HG03521 (cell line): ENCODE measurements at regions not wholly inside any gene's neighbourhood (a gene's known extent, or its start where the extent isn't known, plus 50 kb on each side); places are given as distances from the start of the nearest gene placed in this dataset.
"Not testable (repeated sequence)": the region's sequence is repeated elsewhere in the genome, so short reads cannot be mapped to it uniquely, and the experiment has no call there.

Experiments used
- ATAC-seq: cut with Tn5 transposase; IDR thresholded peaks from one replicate; pipeline ENCODE4 v1.9.1; 2021; ENCODE audit warnings: mild to moderate bottlenecking, moderate library complexity; ENCODE audit not compliant: unreplicated experiment

- ATAC-seq, result no peak
Measured at GRCh38 chr6:170003451-170004160, 252.2 kb downstream of the ERMARD start.

DNA sequence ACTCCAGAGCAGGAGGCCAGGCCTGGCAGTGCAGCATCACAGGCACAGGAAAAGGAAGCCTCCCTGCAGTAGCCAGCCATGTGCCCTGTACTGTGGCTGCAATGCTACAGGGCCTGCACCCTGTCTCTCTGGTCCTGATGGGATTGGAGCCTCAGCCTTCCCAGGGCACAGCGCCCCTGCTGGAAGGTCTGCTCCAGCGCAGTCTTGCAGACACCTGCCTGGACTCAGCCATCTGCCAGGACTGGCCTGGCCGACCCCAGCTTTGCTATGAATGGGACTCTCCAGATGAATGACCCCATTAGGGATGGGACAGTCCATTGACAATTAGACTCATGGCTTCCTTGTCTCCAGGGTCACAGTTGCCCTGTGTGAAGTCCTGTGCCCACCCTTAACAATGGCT lies 251.6 kb downstream of the ERMARD start:
- no peak for ATAC-seq

DNA sequence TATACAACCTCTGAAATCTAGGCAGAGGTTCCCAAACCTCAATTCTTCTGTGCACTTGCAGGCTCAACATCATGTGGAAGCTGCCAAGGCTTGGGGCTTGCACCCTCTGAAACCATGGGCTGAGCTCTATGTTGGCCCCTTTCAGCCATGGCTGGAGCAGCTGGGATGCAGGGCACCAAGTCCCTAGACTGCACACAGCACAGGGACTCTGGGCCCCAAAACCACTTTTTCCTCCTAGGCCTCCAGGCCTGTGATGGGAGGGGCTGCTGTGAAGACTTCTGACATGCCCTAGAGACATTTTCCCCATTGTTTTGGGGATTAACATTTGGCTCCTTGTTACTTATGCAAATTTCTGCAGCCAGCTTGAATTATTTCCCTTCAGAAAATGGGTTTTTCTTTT lies 250.4 kb downstream of the ERMARD start:
- not testable (repeated sequence) for ATAC-seq

DNA sequence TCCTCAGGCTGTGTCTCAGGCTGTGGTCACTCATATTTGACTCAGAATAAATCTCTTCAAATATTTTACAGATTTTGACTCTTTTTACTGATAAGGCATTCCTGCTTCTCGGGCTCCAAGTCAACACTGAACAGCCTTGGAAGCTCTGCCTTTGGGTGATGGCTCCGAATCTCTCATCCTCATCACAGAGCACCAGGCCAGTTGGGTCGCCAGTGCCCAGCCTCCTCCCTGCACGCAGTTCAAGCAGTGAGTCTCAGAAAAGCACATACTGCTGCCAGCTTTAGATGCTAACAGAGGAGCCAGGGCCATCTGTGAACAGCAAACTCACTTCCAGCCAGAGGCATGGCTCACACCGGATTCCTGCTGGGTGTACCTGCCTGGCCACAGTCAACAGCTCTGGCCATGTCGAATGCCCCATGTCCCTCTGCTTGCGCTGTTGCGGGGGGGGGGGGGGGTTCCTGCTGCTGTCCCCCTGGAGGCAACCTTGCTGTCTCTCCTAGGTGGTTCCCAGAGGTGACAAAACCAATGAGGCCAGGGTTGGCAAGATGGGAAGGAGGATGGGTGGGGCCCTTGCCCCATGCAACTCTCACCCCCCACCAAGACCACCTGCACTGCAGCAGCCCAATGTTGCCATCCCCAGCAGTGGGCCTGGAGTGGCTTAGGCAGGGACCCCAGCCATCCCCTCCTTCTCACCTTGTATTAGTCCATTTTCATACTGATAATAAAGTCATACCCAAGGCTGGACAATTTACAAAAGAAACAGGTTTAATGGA lies 248.8 kb downstream of the ERMARD start:
- ATAC-seq, result no peak

DNA sequence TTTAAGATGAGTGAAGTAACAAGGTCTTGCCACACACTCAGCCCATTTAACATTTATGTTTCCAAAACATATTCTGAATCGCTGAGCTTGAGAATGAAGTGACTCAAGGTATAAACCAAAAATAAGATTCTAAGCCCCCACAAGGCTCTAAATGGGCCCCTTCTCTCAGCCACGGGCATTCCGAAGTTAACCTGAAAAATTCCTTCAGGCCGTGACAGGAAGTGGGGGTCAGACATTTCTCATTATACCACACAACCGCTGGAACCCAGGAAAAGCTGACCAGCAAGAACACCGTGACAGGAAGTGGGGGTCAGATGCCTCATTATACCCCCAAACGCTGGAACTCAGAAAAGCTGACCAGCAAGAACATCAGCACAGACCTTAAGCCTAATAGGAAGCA lies 247.9 kb downstream of the ERMARD start:
- ATAC-seq, result no peak

GRCh38 chr6:169998457-169998856 lies 247.0 kb downstream of the ERMARD start:
- no peak for ATAC-seq

DNA sequence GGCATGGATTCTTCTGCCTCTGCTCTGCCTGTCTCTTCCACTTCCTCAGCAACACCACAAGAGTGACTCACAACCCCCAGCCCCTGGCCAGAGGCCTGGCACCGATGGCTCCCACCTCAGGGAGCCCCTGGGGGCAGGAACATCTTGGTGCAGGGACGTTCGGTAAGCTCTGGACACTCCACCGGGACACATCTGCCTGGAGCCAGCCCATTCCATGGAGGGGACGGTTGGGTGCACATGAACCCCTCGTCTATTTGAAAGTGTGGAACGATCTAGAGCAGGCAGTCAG lies 246.5 kb downstream of the ERMARD start:
- ATAC-seq, result no peak

DNA sequence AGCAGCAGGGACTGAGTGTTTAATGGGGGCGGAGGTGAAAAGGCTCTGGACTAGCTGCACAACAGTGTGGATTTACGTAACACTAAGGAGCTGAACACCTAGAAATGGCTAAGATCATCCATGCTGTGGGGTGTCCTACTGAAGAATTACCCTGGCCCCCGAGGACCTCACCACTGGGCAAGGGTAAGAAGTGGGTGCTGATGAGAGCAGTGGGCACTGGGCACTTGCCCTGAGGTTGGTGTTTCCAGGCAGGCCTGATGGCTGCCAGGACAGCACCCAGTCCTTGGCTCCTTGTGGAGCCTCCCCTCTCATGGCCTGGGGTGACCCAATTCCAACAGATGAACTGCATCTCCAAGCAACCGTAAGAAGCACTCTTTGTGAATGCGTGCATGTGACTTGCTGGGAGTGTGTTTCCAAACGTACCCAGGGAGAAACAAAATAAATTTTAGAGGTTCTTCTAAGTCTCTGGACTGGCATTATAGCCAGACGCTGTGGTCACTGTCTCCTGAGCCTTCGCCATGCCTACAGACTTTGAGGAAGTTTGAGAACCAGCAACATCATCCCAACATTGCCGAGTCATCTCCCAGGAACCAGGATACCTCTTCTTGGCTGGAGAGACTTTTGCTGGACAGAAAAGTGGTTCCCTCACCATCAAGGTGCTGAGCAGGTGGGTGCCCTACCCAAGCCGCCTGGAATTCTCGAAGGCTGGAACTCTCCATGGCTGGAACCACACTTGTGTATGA lies 245.9 kb downstream of the ERMARD start:
- ATAC-seq, result no peak

GRCh38 chr6:169996378-169997051 lies 245.1 kb downstream of the ERMARD start:
- no peak for ATAC-seq

GRCh38 chr6:169994739-169995138 lies 243.3 kb downstream of the ERMARD start:
- ATAC-seq, result no peak

DNA sequence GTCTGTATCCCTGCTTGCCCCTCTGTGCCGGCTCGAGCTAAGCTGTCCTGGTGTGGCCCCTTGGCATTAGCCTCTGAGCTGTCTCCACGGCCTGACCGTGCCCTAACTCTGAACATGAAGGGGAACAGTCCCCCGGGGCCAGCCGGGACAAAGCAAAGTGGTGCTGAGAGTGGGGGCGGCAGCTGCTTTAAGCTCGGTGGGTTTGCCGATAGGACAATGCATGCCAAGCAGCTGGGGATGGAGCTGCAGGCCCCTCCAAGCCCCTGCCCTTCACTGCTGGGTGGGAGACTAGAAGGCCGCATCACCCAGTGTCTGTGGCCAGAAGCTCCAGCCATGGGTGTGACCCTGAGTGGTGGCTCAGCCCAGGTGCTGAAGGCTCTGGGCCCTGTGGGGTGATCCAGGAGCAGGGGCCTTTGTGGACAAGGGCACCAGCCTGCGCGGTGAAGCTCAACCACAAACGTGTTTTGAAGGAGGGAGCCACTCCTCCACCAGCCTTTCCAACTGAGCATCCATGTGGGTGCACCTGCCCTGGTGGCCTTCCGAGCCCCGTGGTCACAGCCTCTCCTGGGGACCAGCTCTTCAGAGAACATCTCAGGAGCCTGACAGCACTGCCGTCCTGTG lies 242.5 kb downstream of the ERMARD start:
- no peak for ATAC-seq

DNA sequence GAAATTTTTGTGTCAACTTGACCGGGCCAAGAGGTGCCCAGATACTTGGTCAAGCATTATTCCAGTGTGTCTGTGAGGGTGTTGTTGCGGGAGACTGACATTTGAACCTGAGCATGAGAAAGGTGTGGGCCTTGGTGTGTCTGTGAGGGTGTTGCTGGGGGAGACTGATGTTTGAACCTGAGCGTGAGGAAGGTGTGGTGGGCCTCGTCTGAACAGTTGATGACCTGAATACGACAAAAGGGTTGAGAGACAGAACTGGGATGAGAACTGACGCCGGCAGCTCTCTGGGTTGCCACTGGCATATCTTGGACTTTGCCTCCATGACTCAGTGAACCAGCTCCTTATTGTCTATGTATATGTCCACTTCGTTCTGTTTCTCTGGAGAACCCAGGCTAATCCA lies 240.5 kb downstream of the ERMARD start:
- no peak for ATAC-seq

DNA sequence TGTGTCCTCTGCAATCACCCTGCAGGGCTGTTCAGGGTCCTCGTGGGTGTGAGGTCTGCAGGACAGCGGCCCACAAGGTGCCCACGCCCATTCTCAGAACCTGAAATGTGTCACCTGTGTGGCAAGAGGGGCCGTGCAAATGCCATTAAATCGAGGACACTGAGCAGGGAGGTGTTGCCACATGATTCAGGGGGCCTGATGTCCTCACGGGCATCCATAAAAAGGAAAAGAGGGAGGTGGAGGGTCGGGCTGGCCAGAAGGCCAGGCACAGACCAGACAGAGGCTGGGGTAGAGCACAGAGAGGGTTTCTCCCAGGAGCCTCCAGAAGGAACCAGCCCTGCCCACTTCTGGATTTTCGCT lies 239.6 kb downstream of the ERMARD start:
- no peak for ATAC-seq

GRCh38 chr6:169990095-169991030 lies 238.9 kb downstream of the ERMARD start:
- no peak for ATAC-seq

DNA sequence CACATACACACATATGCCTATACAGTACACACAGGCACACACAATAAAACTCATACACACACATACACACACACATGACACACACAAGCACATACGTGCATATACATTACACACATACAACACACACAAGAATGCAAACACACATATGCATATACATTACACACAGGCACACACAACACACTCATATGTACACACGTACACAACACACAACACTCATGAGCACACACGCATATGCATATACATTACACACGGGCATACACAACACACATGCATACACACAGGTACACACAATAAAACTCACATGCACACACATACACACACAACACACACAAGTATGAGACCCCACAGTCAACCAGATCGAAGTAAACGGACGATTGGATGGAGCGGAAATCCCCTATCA lies 238.2 kb downstream of the ERMARD start:
- ATAC-seq, result no peak

DNA sequence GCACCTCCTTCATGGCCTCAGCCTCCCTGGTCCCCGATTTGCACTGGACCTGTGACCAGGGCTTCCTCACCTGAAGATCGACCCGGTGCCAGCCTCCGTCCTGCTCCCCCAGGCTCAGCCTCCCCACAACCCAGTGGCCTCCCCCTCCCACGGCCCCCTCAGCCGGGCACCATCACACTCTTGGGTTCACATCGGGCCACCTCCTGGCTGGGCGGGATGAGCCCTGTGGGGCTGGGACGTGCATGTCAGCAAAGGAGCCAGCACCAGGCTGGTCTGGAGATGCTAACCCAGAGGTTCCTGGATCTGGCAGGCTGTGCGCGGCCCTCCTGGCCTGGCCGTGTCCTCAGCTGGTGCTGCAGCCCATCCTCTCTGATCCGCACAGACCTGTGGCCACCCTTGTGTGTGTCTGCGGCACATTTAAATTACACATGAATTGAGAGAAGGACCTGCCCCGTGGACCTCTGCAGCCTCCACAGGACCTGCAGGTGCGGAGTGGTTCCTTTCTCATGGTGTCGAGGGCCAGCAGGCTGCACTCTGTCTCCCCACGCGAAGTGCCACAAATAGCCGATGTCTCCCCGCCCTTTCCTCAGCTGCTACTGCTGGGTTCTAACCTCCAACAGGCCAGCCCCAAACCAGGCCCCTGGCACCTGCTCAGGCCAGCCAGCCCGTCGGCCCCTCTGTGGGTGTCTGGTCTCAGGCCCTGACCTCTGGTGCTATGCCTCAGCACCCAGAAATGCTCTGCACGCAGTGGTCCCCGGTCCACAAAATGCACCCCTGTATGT lies 237.5 kb downstream of the ERMARD start:
- ATAC-seq, result no peak

DNA sequence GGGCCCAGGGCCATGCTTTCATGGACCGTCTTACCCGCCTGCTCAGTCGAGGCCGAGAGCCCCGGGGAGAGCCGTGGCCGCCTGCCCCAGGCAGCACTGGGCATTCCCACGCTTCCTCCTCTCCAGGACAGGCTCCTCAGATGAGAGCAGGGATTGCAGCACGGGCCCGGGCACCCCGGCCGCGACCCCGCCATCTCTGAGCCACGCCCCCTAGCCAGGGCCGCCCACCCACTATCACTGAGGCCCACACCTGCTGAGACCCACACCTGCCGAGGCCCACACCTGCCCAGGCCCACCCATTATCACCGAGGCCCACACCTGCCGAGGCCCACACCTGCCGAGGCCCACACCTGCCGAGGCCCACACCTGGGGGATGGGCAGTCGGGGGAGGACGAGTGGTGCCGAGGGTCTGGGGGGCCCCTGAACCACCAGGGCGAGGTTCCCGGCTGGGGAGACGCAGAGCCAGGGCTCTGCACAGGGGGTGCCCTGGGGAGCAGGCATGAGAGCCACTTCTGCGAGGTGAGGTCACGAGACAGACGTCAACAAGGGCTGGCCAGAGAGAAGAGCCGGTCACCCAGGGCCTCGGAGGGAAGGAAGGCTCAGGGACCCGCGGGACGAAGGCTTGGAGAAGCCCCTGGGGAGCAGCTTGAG lies 235.6 kb downstream of the ERMARD start:
- ATAC-seq, result no peak

GRCh38 chr6:169986171-169986847 lies 234.9 kb downstream of the ERMARD start:
- no peak for ATAC-seq
